Stomach (tissue), 8 donors: ENCODE measurements at regions not wholly inside any gene's neighbourhood (a gene's known extent, or its start where the extent isn't known, plus 50 kb on each side); places are given as distances from the start of the nearest gene placed in this dataset.

Experiments used
- DNase-seq, 2 donors: peaks; one replicate each; pipeline versions ENCODE4 v3.0.0 to v3.0.0-alpha.2; 2013 to 2019
- H3K27ac ChIP-seq, 5 donors: fragments of 200-600 bp in 4 of 5; sonication (generic) in 4 of 5; one replicate each; pipeline ENCODE4 v1.5.1; 2013 to 2019; ENCODE audit warnings: mild to moderate bottlenecking in 1 of 5, moderate library complexity in 1 of 5
- H3K27me3 ChIP-seq, 3 donors: fragments of 200-600 bp; sonication (generic); one replicate each; pipeline ENCODE4 v1.5.1; 2017 to 2019; ENCODE audit warnings: mixed run types in 1 of 3
- H3K36me3 ChIP-seq, 4 donors: fragments of 200-600 bp; sonication (generic); 1 replicate in 3 of 4; 2 replicates in 1 of 4; pipeline ENCODE4 v1.5.1; 2016 to 2019
- H3K4me1 ChIP-seq, 4 donors: fragments of 200-600 bp; sonication (generic); one replicate each; pipeline ENCODE4 v1.5.1; 2016 to 2019
- H3K4me3 ChIP-seq, 4 donors: fragments of 200-600 bp; sonication (generic) in 3 of 4; one replicate each; pipeline ENCODE4 v1.5.1; 2016 to 2019; ENCODE audit warnings: mild to moderate bottlenecking in 1 of 4
- H3K9me3 ChIP-seq, 4 donors: fragments of 200-600 bp; sonication (generic); one replicate each; pipeline ENCODE4 v1.5.1; 2016 to 2019
- CTCF ChIP-seq, 7 experiments: fragments of 450-650 bp in 4 of 7; fragments of 200-600 bp in 3 of 7; sonication (generic) in 3 of 7; IDR thresholded peaks; one replicate each; pipeline ENCODE4 v1.5.1; 2016 to 2019; ENCODE audit warnings: antibody characterized with exemption in 7 of 7, control low read depth in 2 of 7, mild to moderate bottlenecking in 1 of 7
- EP300 ChIP-seq: sonication (generic); formaldehyde crosslinking; IDR thresholded peaks from one replicate; pipeline ENCODE4 v1.6.1; 2017; ENCODE audit warnings: antibody characterized with exemption
- POLR2A ChIP-seq, 4 donors: fragments of 450-650 bp; IDR thresholded peaks; one replicate each; pipeline ENCODE4 v1.6.1; 2016; ENCODE audit warnings: antibody characterized with exemption in 4 of 4, control low read depth in 2 of 4, mild to moderate bottlenecking in 1 of 4, moderate library complexity in 1 of 4
- POLR2AphosphoS5 ChIP-seq, 3 donors: sonication (generic); formaldehyde crosslinking; IDR thresholded peaks; one replicate each; pipeline ENCODE4 v1.6.1; 2016; ENCODE audit warnings: antibody characterized with exemption in 3 of 3
- WGBS, 5 donors: extraction: QIAGEN DNeasy Blood & Tissue Kit in 3 of 5; methylation state at CpG; one replicate each; pipeline versions ENCODE4 v1.1.5 to v1.1.7; 2013 to 2018; 5-methylcytosine and 5-hydroxymethylcytosine counted together
- intact Hi-C: fragments of 100-400 bp; cut with DNase I; formaldehyde crosslinking; loops from one replicate; pipeline ENCODE4 v1.15.1; 2023; ENCODE audit warnings: low total_unique reads
- donor health status: healthy with polysubstance abuse.
- donor health status: Bipolar disorder and iron deficiency.
- donor health status: healthy.

GRCh38 chr21:38659936-38660332, 145.8 kb upstream of the ETS2 start:
- intact Hi-C loops = no loop called here
- peaks cover 0 to 4% (median 0%) of the 10 kb centered on the region in 4 donors for H3K9me3 ChIP-seq
- H3K27me3 ChIP-seq = peaks cover 3 to 92% (median 47%) of the 10 kb centered on the region in 3 donors
- no peak overlapping the region for H3K27ac ChIP-seq
- WGBS, 5 donors = 24 to 39% (median 31%) methylated on average over 14 to 16 of the region's 16 CpGs
- no peak for DNase-seq
- peaks cover 16 to 25% (median 20%) of the 10 kb centered on the region in 4 donors for H3K4me1 ChIP-seq
- H3K4me3 ChIP-seq = peak overlapping the region in 3 of 4 donors; percentile 49 to 60 (median 56)
- H3K36me3 ChIP-seq = no peaks in the 10 kb centered on the region
- TF ChIP-seq CTCF (IDR thresholded peaks at IDR 0.05) (no peak), POLR2AphosphoS5 (IDR thresholded peaks at IDR 0.05) (no peak), EP300 (no peak), POLR2A (IDR thresholded peaks at IDR 0.05) (no peak)

- intact Hi-C loops = no loop called here
Observed at GRCh38 chr21:38660333-38661196, 145.2 kb upstream of the ETS2 start.

GRCh38 chr21:38661197-38661871, 144.4 kb upstream of the ETS2 start:
- H3K36me3 ChIP-seq = no peaks in the 10 kb centered on the region
- H3K27ac ChIP-seq = peak overlapping the region in 4 of 5 donors; percentile 34 to 70 (median 65)
- DNase-seq = peak in 1 of 2 donors; percentile 62
- peaks cover 0 to 4% (median 0%) of the 10 kb centered on the region in 4 donors for H3K9me3 ChIP-seq
- 0 to 3% (median 2%) methylated on average over 45 to 61 of the region's 61 CpGs for WGBS, 5 donors
- peak overlapping the region; percentile 44 to 60 (median 52) for H3K4me3 ChIP-seq
- peaks cover 3 to 78% (median 36%) of the 10 kb centered on the region in 3 donors for H3K27me3 ChIP-seq
- peaks cover 16 to 25% (median 20%) of the 10 kb centered on the region in 4 donors for H3K4me1 ChIP-seq
- no peak for TF ChIP-seq POLR2A (IDR thresholded peaks at IDR 0.05)
- intact Hi-C loops = no loop called here

More at GRCh38 chr21:38660333-38661196, 145.2 kb upstream of the ETS2 start:
- Histone ChIP-seq H3K4me1 (peaks cover 16 to 25% (median 20%) of the 10 kb centered on the region in 4 donors), H3K27ac (peak overlapping the region in 3 of 5 donors; percentile 62 to 70 (median 68)), H3K4me3 (peak overlapping the region; percentile 44 to 60 (median 52)), H3K36me3 (no peaks in the 10 kb centered on the region), H3K9me3 (peaks cover 0 to 4% (median 0%) of the 10 kb centered on the region in 4 donors), H3K27me3 (peaks cover 3 to 86% (median 42%) of the 10 kb centered on the region in 3 donors)
- TF ChIP-seq POLR2A (IDR thresholded peaks at IDR 0.05) = no peak
- no peak for TF ChIP-seq EP300
- TF ChIP-seq CTCF (IDR thresholded peaks at IDR 0.05) = no peak
- TF ChIP-seq POLR2AphosphoS5 (IDR thresholded peaks at IDR 0.05) = no peak
- 2 to 7% (median 5%) methylated on average over 44 to 113 of the region's 113 CpGs for WGBS, 5 donors
- DNase-seq = peak in 1 of 2 donors; percentile 54

- TF ChIP-seq POLR2A (IDR thresholded peaks at IDR 0.05) (no peak), POLR2AphosphoS5 (IDR thresholded peaks at IDR 0.05) (no peak), EP300 (no peak)
- Histone ChIP-seq H3K4me1 (peaks cover 16 to 25% (median 20%) of the 10 kb centered on the region in 4 donors), H3K9me3 (peaks cover 0 to 4% (median 0%) of the 10 kb centered on the region in 4 donors), H3K27me3 (peaks cover 3 to 72% (median 36%) of the 10 kb centered on the region in 3 donors), H3K4me3 (peak overlapping the region; percentile 44 to 60 (median 52)), H3K36me3 (no peaks in the 10 kb centered on the region), H3K27ac (peak overlapping the region in 3 of 5 donors; percentile 62 to 70 (median 68))
- peak in 1 of 2 donors; percentile 30 for DNase-seq
- intact Hi-C loops = no loop called here
- 16 to 29% (median 20%) methylated on average over 8 of the region's 8 CpGs for WGBS, 5 donors
Observed at GRCh38 chr21:38661889-38662568, 143.7 kb upstream of the ETS2 start.
